GM18499 (cell line): ENCODE measurements at regions not wholly inside any gene's neighbourhood (a gene's known extent, or its start where the extent isn't known, plus 50 kb on each side); places are given as distances from the start of the nearest gene placed in this dataset.
A peak's percentile ranks its signal among the peaks of the same experiment; 100 is the strongest.

Experiments
- ATAC-seq: cut with Tn5 transposase; IDR thresholded peaks from one replicate; pipeline ENCODE4 v1.9.1; 2021; ENCODE audit warnings: moderate number of reproducible peaks; ENCODE audit not compliant: insufficient read depth, unreplicated experiment

DNA sequence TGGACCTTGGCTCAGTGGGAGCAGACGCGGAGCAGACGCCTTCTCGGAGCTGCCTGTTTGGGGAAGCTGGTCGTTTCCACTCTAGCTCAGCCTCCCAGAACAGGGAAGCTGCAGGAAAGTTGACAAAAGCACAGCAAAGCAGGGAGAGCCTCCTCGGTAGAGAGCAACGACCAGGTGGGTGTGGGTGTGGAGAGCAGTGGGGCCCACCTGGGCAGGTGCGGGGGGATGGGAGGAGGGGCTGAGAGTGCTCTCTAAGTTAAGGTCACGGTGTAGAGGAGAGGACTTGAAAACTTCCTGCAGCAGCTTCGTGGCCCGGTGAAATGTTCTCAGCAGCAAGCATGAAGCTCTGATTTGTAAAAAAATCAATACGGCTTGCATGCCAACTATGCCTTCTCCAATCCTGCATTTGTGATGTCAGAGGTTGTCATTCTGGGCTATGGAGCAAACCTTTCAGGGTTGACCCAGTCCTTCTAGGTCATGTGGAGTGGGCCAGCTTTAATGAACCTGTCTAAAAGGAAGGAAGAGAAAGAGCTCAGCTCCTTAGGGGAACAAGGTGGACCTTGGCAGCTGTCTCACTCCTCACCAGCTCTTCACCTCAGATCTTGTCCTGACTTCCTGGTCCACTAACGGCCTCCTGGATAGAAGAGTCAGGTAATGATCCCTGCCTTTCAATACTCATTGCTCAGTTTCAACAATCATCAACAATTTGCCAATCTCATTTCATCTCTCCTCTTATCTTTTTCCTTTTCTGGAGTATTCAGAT, 85.8 kb upstream of the UBL3 start:
- no peak for ATAC-seq

DNA sequence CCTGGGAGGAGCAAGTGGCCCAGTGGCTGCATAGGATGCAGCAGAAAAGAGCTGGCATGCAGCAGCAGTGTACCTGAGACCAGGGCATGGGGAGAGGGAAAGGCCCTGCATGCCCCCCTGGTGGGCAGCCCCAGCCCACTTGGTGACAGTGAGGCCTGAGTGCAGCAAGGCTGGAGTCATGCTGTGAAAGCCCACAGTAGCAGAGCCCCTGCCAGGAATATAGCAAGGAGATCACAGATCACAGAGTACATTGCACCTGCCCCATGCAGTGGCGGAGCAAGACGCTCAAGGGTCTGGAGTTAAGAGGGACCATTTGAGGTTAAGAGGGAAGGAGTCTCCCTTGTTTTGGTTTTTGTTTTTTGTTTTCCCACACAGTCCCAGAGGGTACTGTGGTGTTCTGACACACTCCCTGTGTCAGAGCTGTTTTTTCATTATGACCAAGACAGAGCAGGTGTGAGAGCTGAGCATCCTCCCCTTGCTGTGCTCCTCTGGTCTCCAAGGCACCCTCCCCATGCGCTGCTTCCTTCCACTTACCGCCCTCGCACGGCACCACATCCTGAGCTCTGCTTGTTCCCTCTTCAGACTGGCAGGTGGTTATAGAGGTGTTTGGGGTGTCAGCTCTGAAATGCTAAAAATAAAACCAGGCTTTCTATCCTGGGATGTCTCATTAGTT, 85.0 kb upstream of the UBL3 start:
- peak; percentile 94 for ATAC-seq

DNA sequence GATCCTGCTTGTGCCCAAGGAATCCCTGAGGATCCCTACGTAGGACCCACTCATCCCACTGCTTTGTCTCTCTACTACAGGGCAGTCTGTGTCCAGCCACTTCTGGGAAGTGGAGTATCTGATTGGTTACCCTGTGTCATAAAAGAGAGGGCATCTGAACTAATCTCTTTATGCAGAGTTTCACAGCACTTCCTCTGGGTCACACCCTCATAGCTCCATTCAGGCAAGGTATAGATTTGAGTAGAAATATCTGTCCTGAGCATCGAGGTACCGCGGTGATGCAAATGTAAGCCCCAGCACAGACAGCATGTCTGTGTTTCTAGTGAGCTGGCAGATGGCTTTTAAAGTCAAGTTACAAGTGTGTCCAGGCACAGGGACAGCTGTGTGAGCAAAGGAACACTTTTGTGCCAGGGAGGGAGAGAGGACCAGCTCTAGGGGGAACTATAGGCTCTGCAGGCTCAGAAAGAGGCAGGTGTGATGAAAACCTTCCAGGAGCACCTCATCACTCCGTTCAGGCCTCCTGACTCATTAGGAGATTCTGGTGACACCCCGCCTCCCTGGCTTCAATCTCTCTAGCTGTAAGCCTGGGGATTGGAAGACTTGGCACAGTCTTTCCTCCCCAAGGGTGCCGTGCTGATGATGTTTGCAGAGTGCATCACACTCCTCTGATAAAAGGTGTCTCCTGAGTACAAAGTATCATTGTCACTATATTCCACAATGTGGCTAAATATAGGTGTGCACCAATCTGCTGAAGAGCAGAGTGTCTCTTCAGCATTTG, 84.3 kb upstream of the UBL3 start:
- no peak for ATAC-seq

DNA sequence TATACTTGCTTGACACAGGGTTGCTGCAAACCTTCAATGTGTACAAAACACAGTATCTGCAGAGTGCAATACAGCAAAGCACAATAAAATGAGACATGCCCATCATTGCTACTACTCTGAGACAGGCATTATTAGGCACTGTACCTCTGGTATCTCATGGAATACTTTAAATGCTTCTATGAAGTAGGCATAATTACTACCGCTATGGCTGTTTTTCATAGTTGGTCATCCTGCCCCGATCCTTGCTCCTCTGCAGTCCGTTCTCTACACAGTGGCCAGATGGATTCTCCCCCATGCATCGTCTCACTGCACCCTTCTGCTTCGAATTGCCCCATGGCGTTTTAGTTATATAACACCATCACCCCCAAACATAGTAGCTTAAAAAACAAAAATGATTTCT, 83.0 kb upstream of the UBL3 start:
- ATAC-seq = no peak

DNA sequence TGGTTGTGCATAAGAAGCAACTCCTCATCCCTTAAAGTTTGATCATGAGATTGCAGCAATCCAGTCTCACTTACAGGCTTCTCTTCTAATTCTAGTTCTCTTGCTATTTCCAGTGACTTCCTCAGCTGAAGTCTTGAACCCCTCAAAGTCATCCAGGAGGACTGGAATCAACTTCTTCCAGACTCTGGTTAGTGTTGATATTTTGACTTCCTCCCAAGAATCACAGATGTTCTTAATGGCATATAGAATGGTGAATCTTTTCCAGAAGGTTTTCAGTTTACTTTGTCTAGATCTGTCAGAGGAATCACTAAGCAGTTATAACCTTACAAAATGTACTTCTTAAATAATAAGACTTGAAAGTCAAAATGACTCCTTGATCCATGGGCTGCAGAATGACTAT, 81.3 kb upstream of the UBL3 start:
- ATAC-seq = no peak

DNA sequence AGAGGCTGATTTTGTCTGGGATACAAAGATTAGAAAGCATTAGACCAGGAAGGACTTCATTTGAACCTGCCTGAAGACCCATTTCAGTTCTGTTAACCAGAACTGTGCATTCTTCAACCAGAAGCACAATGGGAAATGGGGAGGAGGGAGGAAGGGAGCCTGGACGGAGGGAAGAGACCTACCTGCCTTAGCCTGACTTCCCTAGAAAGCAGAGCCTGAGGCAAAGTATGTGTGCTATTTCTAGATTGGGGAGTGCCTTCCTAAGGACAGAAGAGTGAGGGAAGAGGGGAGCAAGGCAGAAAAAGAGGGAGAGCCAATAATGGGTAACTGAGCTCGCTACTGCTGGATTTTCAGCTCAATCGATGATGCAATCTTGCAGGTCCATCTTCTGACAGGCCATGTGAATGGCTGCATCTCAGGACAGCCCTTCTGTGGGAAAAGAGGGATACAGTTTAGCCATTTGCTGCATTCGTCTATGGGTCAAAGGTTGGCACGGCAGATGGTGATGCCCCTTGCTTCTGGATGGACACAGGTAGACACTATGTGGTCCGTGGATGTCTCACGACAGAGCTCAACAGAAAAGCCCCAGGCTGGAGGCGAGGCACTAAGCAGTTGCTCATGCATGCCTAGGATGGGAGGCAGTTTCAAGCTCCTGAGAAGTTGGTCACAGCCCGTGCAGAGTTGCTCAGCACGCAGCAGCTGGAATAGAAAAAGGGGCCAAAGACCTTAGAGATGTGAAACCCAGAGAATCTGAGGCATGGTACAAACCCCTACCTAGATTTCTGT, 78.8 kb upstream of the UBL3 start:
- no peak for ATAC-seq

DNA sequence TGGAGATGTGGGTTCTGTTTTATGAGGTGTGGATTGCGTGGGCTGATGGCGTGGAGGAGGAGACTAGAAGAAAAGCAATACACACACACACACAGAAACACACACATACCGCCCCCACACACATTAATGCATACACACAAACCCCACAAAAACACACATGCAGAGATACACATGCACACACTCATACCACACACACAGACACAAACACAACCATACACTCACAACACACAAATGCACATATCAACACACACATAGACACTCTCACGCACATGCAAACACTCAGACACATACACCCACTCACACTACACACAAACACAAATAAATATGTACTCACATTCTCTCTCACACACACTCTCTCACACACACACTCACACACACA, 75.7 kb upstream of the UBL3 start:
- ATAC-seq = no peak

DNA sequence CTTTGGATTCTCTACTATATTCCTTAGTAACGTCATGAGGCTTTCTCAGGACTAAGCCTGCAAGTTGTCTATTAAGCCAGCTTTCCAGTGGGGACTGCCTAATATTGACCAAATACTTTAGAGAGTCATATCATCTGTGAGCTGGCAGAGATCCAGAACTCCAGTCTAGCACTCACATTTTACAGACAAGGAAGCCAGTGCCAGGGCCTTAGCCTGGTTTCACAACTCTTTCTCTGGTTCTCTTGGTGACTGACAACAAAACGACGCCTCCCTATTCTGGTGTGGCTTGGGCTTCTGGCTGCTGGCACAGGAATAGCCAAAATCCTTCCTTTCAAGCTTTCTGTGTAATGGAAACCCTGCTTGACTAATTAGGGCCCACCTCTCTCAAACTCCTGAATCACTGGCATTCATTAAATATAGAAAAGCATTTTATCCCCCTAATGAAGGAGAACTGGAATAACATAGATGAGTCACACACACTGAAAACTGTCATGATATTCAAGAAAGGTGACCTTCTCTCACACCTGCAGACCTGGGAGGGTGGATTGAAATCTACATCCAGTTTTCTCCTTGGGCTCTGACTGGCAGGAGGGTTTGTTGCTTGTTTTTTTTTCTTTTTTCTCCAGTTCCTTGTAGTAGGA, 75.2 kb upstream of the UBL3 start:
- ATAC-seq = no peak

DNA sequence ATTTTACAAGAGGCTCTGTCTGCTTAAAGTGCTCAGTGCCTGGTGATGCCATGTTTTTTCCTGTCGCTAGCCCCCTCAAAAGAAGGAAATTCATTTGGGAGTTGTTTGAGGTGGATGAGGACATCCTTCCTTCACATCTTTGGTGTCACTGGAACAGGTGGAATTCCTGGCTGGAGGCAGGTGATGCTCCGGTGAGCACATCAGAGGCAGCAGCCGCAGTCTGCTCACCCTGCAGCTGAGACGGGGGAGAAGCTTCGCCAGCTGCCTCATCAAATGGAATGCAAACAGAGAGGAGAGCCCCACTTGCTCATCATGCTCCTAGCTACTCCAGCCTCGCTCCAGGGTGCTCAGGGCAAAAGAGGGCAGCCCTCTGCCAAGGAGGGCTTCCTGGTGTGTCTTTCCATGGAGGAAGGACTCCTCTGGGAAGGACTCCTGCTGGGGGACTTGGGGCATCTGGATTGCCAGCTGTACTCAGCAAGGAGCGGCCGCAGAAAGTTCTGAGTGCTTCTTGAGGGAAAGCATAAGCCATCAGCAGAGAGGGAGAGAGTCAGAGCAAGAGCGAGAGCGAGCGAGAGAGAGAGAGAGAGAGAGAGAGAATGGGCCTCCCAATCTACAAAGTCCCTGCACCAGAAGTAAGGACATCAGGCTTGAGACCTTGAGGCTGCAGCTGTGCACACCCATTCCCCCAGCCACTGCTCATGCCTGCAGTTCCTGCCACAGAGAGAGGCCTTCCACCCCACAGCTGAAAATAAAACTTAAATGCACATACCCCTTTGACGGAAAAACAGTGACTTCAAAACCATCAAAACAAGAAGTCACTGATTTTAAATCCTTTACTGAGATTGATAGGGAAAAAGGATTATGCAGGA, 74.3 kb upstream of the UBL3 start:
- no peak for ATAC-seq

DNA sequence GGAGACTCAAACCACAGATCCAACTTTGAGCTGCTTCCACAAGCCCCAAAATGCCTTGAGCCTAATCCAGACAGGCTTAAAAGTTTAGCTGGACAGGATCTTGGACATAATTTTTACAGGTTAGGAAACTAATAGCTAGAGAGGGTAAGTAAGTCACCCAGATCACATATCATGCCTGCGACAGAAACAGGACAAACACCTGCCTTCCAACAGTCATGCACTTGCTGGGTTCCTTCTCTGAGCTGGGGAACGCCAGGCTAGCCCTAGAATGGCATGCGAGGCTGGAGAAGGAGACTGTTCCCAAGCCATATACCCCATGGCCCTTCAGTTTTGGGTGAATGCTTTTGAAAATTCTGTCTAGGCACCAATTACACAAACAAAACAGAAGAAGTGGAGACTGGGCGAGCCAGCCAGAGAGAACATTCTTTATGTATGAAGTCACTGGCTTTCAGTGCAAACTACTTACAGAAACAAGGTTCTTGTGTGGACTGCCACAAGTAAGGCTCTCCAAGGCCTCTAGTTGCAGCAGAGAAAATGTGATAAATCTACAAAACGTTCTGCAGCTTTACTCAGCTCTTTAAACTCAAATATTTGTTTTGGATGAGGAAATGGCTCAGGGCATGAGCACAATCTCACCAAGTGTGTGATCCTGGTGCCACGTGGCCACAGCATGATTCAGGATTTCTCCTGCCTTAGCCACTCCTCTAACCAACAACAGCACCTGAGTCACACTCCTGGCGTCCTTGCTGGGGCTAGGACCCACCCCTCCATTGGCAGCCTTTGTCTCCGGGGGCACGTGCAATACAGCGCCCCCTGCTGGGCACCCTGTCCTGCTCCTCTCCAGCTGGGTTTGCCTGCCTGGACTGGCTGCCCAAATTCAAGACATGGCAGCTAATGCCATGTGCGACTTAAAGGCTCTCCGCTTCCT, 73.4 kb upstream of the UBL3 start:
- no peak for ATAC-seq

DNA sequence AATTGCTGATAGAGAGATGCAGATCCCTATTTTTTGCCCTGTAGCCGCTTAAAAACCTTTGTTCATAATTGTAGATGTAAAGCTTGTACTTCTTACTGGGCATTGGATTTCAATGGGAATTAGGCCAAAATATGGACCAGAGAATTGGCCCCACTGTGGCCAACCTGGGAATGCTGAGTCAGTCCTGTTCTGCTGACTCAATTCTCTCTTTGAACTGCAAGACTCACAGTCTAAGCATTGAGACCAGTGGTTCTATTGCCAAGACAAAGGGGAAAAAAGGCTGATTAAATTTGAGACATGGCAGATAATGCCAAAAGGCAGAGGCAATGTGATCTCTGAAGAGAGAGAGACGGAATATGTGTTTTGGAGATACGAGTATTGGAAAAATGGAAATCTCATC, 72.5 kb upstream of the UBL3 start:
- ATAC-seq = no peak

DNA sequence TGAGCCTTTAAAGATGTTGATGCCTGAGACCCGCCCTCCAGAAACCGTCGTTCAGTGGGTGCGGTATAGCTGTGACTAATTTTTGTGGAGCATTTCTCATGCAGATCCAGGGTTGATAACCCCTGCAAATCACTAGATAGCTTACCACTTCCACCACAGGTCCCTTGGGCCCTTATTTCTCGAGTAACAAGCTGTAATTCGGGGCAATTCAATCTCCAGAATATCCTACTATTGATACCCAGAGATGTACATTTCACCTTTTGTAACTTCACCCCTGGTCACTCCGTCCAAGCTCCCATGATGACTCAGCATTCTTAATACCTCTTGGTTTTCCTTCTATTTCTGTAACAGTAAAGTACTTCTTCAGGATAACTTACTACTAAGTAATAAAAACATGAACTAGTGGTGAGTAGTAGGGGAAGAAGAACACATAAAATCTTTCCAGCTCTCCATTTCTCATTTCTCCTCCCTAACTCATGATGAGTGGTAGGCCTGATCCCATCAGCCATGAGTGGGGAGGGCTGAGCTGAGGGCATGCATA, 71.9 kb upstream of the UBL3 start:
- no peak for ATAC-seq

DNA sequence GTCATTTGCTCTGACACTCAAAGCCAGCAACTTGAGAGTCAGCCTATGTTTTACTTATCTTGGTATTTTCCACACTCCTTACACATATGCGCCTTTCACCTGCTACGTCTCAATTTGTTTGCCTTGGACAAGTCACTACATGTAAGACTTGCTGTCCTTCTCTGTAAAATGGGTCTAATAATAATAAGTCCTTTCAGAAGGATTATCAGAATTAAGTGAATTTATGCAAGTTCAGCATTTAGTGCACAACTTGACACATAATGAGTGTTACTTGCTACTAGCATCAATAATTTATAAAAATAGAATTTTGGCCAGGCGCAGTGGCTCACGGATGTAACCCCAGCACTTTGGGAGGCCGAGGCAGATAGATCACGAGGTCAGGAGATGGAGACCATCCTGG, 71.1 kb upstream of the UBL3 start:
- ATAC-seq = no peak

DNA sequence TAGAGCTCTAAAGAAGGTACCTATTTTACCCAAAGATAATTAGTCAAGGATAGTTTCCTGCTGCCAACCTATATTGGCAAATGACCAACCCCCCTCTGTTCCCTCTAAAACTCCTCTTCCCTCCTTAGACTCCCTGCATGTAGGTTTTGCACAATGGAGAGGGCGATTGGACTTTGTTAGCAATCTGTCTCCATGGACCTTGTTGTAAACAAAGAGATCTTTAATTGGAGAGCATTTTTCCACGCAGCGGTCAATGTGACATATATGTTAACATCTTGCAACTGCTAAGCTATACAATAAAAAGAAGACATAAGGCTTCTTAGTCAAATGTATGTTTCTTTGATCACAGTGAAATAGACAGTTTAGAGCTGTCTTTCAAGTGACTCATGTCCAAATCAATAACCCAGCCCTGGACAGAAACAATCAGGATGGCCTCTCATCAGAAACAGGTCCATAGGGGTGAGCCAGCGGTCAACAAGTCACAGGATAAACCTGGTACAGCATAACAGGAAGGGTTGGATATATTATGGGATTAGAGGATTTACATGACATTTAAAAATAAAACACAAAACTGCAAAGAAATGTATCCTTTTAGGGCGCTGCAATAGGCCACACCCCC, 69.7 kb upstream of the UBL3 start:
- no peak for ATAC-seq

DNA sequence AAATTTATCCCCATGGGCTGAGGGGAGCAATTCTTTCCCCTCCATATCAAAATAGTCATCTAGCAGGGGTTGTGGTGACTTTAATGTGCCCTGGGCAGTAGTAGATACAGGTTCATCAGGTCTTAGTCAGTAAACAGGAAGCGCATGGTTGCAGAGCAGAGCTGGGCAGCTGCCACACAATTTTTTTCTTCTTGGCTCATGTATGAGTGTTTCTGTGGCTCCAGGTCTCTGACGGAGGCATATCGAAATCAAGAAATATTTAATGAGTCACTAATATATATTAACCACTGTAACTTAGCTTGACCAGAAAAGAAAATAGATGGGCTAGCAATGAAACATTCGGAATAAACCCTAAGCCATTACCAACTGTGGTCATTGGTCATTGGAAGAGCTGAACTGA, 68.4 kb upstream of the UBL3 start:
- no peak for ATAC-seq

DNA sequence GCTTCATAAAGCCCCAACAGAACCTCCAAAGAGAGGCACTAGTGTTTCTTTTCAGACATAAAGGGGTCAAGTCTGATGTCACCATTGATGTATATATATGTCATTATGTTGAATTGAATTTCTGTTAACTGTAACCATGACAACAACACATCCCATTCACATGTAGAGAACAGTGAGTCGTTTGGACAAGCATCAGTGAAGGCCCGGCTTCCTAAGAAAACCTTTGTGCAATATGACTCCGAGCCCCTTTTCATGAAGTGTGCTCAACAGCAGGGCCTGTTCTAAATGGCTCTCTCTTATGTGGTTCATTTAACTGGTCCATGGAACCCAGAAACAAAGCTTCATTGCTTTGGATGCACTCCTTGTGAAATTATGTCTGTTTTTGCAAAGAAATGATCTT, 67.2 kb upstream of the UBL3 start:
- no peak for ATAC-seq

DNA sequence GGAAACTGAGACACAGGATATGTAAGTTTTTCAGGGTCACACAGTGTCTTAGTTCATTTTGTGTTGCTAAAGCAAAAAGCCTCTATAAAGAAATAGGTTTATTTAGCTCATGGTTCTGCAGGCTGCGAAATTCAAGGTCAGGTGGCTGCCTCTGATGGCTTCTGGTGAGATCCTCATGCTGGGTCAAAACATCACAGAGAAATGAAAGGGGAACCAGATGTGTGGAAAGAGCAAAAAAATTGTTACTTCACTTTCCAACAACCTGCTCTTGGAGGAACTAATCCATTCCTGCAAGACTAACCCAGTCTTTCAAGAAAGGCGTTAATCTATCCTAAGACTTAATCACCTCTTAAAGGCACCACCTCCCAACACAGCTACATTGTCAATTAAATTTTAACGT, 64.2 kb upstream of the UBL3 start:
- ATAC-seq = no peak
